Adipose tissue (tissue), 3 donors: ENCODE measurements at regions not wholly inside any gene's neighbourhood (a gene's known extent, or its start where the extent isn't known, plus 50 kb on each side); places are given as distances from the start of the nearest gene placed in this dataset.
"Not testable (repeated sequence)": the region's sequence is repeated elsewhere in the genome, so short reads cannot be mapped to it uniquely, and the experiment has no call there.

ENCODE experiments used
- H3K27ac ChIP-seq: one replicate; pipeline ENCODE4 v1.5.1; 2013; ENCODE audit warnings: low read depth, low read length
- WGBS, 3 donors: extraction: QIAGEN DNeasy Blood & Tissue Kit; methylation state at CpG; one replicate each; pipeline ENCODE4 v1.1.7; 2013; 5-methylcytosine and 5-hydroxymethylcytosine counted together
- donor health status: healthy with polysubstance abuse.
- donor health status: Bipolar disorder and iron deficiency.
- donor health status: healthy.

DNA sequence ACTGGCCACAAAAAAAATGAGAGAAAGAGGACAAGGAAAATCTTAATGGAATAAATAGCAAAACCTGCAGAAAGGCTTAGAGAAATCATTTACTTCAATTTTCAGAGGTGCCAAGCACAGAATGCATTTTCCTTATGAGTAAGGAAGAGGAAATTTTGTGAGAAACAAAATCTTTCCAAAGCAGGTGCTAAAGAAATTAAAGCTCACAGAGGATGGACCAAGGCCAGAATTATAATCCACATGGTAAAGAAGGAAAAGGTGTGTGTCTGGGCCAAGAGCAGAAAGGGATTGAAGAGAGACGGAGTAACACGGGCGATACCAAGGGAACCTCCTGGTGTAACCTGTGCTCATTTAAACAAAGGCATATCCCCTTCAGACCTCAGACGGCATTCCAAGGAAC is 340.0 kb upstream of the NFIA start:
- WGBS, 3 donors: 77 to 91% (median 85%) methylated on average over 4 of the region's 4 CpGs

DNA sequence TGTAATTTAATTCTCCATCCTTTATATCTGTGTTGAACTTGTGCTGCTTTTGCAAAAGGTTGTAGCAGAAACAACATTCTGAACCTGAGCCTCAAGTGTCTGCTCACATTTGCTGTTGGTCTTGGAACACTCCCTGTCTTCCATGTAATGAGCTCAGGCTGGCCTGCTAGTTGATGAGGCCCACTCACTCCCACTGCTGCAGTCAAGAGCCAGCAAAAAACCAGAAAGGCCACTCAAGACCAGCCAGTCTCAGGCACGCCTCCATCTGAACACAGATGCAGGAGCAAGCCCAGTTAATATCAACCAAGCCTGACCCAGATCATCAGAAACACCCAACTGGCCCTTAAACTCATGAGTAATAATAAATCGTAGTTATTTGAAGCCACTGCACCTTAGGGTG is 342.2 kb upstream of the NFIA start:
- H3K27ac ChIP-seq: no peak overlapping the region
- WGBS, 3 donors: 88 to 92% (median 91%) methylated on average over 2 of the region's 2 CpGs

More for the DNA sequence above, 340.0 kb upstream of the NFIA start:
- no peak overlapping the region for H3K27ac ChIP-seq

DNA sequence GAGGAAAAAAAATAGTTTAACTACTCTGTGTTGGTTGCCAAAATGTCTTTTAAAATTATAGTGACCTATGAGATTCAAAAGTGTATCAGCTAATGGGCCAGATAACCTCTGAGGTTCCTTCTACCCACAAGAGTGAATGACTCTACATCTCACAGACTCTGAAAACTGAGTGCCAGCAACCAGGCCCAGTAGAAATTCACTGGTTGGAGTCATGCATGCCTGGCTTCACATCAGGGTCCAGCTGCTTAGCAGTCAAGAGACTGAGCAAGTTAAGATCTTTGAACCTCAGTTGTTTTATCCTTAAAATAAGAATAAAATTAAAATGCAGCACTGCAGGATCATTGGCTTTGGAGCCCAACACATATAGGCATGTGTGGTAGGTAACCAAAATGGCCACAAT is 342.6 kb upstream of the NFIA start:
- H3K27ac ChIP-seq: no peak overlapping the region

DNA sequence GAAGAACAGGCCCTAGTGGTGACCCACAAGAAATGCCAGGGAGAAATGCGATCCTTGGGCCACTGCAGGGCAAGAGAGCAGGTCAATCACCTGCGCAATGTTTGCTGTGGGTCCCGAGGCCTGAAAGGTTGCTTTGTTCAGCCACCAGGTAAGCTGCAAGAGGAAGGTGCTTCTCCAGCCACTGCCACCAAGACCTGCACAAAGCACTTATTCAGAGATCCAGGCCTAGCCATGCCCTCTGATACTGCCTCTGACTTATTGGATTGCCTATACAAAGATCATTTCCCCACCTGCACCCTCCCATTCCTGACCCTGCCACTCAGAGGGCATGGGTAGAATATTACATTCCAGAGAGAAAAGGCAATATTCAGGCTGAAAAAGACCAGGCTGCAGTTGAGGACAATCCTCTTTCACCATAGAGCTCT is 349.4 kb upstream of the NFIA start:
- H3K27ac ChIP-seq: no peak overlapping the region
- 82 to 95% (median 91%) methylated on average over 3 of the region's 3 CpGs for WGBS, 3 donors

DNA sequence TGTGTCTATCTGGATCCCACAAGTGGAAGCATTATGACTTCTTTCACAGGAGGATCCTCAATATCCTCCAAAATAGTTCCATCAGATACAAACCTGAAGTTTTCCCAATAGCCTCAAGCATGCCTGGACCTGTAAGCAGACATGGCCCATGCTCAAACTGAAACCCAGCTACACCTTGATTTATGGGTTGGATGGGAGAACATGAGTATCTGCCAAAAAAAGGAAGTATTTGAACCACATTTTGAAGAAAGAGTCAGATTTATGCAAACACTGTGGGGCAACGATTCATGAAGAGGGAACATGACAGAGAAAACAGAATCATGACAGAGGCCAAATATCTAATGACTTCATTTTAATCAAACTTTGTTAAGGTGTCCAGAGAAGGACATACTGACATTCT is 351.0 kb upstream of the NFIA start:
- no peak overlapping the region for H3K27ac ChIP-seq
- WGBS, 3 donors: 40 to 63% (median 54%) methylated on average over 1 of the region's 1 CpG

DNA sequence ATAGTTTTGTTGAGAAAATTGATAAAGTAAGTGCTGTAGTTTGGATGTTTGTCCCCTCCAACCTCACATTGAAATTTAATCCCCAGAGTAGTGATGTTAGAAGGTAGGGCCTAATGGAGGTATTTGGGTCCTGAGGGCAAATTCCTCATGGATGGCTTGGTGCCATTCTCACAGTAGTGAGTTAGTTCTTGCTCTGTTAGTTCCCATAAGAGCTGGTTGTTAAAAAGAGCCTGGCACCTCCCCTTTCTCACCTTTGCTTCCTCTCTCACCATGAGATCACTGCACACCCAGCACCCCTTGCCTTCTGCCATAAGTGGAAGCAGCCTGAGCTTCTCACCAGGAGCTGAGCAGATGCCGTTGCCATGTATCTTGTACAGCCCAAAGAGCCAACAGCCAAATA is 354.8 kb upstream of the NFIA start:
- 89 to 95% (median 92%) methylated on average over 1 of the region's 1 CpG for WGBS, 3 donors
- H3K27ac ChIP-seq: no peak overlapping the region

DNA sequence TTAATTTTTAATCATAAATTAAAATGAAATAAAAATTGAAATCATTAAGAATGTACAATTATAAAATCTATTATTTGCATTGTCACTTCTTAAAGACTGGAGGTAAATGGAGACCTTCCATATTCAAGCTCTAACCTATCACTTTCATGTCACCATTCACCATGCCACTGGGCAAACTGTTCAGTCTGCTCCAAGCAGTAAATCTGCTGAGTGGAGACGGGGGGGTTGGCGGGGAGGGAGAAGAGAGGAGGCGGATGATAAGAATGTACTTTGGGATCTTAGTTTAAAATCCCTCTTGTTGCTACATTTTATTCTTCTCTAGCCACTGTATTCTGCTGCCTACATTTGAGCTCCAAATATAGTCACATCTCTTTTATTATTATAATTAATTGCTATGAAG is 365.9 kb upstream of the NFIA start:
- 81 to 88% (median 81%) methylated on average over 3 of the region's 3 CpGs for WGBS, 3 donors
- no peak overlapping the region for H3K27ac ChIP-seq

DNA sequence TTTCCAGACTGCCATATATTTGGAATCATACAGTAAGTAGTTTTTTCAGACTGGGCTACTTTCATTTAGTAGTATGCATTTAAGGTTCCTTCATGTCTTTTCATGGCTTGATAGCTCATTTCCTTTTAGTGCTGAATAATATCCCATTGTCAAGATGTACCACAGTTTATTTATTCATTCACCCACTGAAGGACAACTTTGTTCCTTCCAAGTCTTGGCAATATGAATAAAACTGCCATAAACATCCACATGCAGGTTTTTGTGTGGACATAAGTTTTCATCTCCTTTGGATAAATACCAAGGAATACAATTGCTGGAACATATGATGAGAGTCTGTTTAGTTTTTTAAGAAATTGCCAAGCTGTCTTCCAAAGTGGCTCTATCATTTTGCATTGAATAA is 366.4 kb upstream of the NFIA start:
- H3K27ac ChIP-seq: no peak overlapping the region

DNA sequence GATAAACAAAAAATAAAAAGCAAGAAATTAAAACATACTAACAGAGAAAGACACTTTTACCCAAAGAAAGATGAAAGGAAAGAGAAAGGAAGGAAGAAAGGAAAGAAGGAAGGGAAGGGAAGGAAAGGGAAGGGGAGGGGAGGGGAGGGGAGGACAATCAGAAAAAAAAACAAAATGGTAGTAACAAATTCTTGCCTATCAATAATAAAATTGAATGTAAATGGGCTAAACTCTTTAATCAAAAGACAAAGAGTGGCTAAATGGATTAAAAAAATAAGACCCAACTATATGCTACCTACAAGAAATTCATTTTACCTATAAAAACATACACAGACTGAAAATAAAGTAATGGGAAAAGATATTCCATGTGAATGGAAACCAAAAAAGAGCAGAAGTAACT is 372.9 kb upstream of the NFIA start:
- H3K27ac ChIP-seq: no peak overlapping the region

DNA sequence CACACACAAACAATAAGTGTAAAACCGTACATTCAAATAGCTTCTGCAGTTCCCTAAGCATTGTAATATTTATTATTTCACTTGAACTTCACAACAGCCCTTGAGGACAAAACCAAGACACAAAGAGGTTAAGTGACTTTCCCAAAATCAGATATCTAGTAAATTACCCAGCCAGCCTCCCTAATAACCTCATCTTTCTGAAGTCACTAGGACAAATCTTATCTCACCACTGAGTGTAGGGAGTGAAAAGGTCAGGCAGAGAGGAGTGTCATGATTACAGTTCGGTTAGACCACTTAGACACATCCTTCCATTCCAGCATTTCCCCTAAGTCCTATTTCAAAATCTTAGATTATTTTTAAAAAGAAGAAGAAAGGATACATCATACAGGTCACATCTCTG is 377.3 kb upstream of the NFIA start:
- H3K27ac ChIP-seq: no peak overlapping the region
- 42 to 67% (median 66%) methylated on average over 2 of the region's 2 CpGs for WGBS, 3 donors

DNA sequence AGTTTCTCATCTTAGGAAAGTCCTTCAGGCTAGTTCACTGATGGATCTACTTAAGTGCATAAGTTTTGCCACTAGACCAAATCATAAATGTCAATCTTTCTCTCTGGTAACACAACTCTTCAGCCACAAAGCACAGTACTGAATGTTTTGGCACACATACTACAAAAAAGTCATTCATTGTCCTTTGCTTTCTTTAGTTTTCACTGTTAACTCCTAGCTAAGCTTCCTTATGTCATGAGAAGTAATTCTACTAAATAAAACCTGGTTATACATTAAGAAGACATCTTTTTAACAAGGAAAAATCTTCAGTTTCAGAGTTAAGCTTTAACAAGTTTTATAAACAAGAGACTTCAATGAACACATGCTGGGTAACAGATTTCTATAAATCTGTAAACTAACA is 379.2 kb upstream of the NFIA start:
- no peak overlapping the region for H3K27ac ChIP-seq

DNA sequence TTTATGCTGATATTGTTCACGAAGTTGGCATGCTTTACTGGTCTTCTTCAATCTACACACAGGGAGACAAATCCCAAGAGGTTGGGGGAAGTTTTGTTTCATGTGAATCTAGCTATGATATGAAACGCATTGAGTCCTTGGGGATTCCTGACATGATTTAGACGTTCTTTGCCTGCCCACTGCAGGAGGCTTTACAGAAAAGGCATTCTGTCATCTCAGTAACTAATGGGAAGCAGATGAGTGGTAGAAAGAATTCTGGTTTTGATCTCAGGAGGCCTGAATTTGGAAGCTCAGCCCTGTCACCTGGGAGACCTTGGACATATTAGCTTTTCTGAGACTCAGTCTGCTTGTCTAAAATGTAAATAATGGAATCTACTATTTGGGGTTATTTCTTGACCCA is 383.0 kb upstream of the NFIA start:
- 51 to 65% (median 52%) methylated on average over 3 of the region's 3 CpGs for WGBS, 3 donors
- H3K27ac ChIP-seq: no peak overlapping the region

DNA sequence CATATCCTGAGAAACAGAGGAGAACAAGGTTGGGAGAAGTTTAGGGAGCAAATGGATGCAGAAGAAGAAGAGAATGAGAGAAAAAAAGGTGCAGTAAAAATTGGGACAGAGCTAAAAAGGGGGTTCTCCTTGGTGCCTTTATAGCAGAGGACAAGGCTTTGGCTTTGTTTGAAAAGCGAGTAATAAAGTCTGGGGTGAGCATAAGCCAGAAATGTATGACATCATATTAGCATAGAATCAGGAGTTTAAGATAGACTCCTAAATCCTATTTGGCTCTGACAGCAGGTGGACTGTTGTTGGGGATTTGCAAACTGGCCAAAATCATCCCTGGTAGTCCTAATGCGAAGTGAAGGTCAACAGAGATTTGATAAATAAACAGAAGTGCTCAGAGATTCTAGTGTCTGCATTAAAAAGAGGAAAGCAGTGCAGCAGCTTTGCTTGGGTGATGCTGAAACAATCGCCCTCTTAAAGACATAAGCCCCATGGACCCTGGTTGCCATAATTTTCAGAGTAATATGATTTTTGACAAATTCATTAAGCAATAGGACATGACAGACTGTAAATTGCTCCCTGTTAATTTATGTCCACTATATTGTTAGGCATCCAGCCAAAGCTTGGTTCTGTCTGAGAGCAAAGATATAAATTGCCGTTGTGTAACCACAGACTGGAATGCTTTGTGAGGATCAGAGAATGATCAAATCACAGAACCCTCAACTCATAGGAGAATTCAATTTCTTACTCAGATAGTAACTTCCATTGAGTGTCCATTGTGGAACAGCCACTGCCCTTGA is 385.0 kb upstream of the NFIA start:
- 34 to 54% (median 51%) methylated on average over 4 of the region's 4 CpGs for WGBS, 3 donors
- H3K27ac ChIP-seq: no peak overlapping the region

DNA sequence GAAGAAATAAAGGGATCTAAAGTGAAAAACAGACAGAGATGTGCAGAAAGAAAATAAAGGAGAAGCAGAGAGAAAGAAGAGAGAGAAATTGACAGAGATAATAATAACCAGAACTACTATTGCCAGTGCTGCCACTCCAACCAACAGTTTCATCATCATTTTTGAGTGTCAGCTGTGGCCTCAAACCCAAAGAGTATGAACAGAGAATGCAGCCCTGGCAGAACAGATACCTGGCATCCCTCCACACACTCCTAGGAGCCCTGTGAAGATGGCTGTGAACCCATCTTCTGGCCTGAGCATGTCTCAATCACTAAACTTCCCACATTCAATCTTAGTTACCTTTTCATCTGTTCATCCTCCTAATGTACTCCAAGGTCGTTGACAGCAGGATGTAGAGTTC is 385.8 kb upstream of the NFIA start:
- WGBS, 3 donors: 55 to 64% (median 55%) methylated on average over 1 of the region's 1 CpG

DNA sequence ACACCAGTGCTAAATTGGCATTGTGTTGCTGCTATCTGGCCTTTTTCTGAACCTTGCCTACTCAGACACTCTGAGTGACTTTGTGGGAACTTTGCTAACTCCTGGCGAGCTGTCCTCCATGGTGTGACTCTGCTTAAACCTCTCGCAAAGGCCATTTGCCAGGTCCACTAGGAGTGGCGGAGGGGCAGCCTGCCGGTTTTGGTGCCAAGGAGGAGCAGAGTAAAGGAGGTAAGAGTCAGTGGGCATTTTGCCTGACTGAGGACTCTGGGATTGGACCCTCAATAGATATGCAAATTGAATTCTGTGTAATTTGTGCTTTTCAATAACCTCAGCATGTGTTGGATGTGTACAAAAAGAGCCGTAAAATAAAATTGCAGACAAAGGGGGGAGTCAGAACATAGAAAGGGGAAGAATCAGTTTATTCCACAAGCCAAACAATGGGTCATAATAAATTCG is 386.6 kb upstream of the NFIA start:
- no peak overlapping the region for H3K27ac ChIP-seq
- 83 to 92% (median 88%) methylated on average over 6 of the region's 6 CpGs for WGBS, 3 donors

More for the DNA sequence above, 385.8 kb upstream of the NFIA start:
- H3K27ac ChIP-seq: no peak overlapping the region

DNA sequence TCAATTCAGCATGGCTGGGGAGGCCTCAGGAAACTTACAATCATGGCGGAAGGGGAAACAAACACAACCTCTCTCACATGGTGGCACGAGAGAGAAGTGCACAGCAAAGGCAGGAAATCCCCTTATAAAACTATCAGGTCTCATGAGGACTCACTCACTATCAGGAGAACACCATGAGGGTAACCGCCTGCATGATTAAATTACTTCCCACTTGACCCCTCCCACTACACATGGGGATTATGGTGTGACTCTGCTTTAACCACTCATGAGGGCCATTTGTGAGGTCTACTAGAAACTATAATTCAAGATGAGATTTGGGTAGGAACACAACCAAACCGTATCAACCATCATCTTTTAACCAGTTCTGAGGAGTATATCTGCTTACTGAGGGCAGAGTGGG is 387.4 kb upstream of the NFIA start:
- 75 to 86% (median 85%) methylated on average over 4 of the region's 4 CpGs for WGBS, 3 donors
- no peak overlapping the region for H3K27ac ChIP-seq

DNA sequence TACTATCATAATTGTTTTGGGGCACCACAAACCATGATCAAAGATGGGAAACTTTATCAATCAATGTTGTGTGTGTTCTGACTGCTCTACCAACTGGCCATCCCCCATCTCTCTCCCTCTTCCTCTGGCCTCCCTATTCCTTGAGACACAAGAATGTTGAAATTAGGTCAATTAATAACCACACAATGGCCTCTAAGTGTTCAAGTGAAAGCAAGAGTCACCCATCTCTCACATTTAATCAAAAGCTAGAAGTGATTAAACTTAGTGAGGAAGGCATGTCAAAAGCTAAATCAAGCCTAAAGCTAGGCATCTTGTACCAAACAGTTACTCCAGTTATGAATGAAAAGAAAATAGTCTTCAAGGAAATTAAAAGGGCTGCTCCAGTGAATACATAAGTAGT is 390.3 kb upstream of the NFIA start:
- no peak overlapping the region for H3K27ac ChIP-seq

DNA sequence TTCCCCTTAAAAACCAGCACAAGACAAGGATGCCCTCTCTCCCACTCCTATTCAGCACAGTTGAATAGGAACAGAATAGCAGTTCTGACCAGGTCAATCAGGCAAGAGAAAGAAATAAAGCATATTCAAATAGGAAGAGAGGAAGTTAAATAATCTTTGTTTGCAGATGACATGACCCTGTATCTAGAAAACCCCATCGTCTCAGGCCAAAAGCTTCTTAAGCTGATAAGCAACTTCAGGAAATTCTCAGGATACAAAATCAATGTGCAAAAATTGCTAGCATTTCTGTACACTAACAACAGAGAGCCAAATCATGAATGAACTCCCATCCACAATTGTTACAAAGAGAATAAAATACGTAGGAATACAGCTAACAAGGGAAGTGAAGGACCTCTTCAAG is 394.1 kb upstream of the NFIA start:
- WGBS, 3 donors: 57 to 81% (median 75%) methylated on average over 2 of the region's 2 CpGs
- not testable (repeated sequence) for H3K27ac ChIP-seq

DNA sequence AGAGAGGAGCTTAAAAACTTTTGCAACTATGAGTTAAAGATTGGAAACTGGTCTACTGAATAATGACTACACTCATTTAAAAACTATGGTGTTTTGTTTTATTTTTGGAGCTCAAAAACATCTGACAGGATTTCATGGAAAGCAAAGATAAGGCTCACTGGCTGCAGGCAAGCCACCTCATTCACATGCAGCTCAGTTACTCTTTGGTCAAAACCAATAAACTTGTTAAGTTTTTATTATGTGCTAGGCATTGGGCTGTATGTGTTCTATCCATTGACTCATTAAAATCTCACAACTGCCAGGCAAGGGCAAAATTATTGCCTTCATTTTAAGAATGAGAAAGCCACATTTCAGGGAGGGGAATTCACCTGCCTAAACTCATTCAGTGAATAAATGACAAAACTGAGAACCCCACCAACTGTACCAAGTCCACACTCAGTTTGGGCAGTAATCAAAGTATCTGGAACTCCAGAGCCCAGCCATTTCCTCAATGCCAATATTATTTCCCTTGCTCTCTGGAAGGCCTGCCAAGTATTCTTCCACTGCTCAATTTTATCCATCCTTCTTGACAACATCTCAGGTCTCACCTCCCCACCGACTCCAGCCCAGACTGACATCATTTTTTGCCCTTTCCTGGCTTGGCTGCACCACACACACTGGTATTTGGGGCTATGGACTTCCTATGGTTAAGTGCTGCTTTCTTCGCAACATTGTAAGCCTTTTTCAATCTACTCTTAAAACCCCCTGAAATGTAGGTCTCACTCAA is 401.1 kb upstream of the NFIA start:
- WGBS, 3 donors: 62 to 78% (median 72%) methylated on average over 2 of the region's 2 CpGs
- no peak overlapping the region for H3K27ac ChIP-seq
